NCI-H1694 treated with DMSO at 0.1 percent for 48 hours (cell line): ENCODE measurements at regions not wholly inside any gene's neighbourhood (a gene's known extent, or its start where the extent isn't known, plus 50 kb on each side); places are given as distances from the start of the nearest gene placed in this dataset.
A peak's percentile ranks its signal among the peaks of the same experiment; 100 is the strongest.
"Not testable (repeated sequence)": the region's sequence is repeated elsewhere in the genome, so short reads cannot be mapped to it uniquely, and the experiment has no call there.

Experiments
- DNase-seq: peaks from one replicate; lab custom pipeline; 2025; lab: John Stamatoyannopoulos, UW

GRCh38 chr5:13227513-13227912 lies 717.0 kb downstream of the DNAH5 start:
- DNase-seq, result no peak

DNA sequence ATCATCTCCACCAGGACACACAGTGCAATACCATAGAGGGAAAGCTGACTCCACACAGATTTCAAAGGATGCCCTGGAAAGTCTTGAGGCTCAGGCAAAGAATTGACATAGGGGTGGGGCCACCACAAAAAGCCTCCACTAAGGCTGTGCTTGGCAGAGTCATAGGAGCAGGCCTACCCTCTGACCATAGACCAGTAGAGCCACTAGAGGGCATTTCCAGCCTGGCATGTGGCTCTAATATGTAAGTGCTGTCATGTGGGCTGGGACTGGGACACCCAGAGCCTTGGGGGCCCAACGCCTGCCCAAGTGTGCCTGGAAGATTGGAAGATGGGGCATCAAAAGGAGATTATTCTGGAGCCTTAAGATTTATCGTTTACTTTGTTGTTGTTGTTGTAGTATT lies 726.0 kb downstream of the DNAH5 start:
- DNase-seq, result no peak

GRCh38 chr5:13217636-13218035 lies 726.9 kb downstream of the DNAH5 start:
- DNase-seq, result no peak

GRCh38 chr5:13215806-13216205 lies 728.7 kb downstream of the DNAH5 start:
- DNase-seq, result no peak

DNA sequence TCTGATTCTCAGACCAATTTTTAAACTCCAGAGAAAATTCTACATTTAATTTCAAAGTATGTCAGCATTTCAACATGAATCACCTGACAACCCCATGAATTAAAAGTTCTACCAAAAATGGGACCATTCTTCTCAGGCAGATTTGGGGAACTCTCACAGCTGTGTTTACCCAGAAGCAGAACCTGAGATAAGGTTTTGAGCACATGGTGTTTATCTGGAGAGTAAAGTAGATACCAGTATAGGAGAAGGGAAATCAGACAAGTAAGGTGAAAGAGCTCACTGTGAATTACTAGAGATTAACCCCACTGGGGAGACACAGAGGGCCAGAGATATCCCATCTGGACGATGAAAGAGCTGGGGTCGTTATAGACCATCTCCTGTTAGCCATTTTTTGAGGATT lies 729.1 kb downstream of the DNAH5 start:
- DNase-seq, result no peak

DNA sequence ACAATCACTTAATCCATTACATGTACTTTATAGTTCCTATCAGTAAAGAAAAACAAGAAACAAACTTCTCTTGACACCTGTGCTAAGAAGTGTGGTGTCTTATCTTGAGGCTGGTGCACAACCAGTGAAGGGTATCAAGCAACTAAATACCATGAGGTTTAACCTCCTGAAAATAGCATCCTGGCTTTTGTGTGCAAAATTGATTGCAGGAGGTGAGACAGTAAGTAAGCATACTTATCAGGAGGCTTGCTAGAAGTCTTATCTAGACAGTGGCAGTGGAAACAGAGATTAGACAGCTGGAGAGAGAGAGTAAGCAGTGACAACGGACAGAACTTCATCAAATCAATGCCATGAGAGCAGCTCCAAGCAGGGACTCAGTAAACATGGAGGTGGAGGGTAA lies 730.3 kb downstream of the DNAH5 start:
- DNase-seq, result no peak

GRCh38 chr5:13212886-13213285 lies 731.6 kb downstream of the DNAH5 start:
- no peak for DNase-seq

DNA sequence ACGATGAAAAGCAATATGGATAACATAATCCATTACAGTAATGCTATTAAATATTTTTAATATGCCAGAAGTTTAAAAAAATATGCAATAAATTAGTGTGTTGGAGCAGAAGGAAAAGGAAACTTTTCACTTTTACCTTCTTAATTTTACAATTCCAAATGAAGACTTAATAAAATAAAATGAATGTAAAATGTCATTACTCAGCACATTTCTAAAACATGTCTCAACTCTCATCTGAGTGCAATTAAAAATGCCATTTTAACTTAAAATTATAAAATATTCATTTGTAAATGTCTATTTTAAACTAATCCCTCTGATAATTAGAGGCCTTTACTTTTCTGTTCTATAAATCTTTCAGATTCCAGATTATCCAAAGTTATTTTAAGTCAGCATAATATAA lies 733.4 kb downstream of the DNAH5 start:
- no peak for DNase-seq

- no peak for DNase-seq
These were observed 737.4 kb downstream of the DNAH5 start for GRCh38 chr5:13207112-13207511.

DNA sequence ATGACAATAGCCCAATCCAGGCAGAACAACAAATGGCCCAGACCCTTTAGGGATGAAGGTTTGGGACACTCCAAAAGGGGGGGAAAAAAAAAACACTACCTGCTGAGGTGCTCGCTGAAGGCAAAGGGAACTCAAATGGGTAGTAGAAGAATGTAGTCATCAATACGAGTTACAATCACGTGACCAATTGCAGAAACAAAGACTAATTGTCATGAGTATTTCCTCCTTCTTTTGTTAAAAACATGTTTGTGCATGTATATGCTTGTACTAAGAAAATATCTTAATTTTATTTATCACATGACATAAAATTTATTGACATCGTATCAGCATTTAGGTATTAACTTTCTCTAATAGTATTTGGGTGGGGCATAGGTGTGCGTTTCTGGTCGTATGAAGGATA lies 743.5 kb downstream of the DNAH5 start:
- no peak for DNase-seq

- DNase-seq, result not testable (repeated sequence)
These were observed 746.3 kb downstream of the DNAH5 start for GRCh38 chr5:13198226-13198625.

DNA sequence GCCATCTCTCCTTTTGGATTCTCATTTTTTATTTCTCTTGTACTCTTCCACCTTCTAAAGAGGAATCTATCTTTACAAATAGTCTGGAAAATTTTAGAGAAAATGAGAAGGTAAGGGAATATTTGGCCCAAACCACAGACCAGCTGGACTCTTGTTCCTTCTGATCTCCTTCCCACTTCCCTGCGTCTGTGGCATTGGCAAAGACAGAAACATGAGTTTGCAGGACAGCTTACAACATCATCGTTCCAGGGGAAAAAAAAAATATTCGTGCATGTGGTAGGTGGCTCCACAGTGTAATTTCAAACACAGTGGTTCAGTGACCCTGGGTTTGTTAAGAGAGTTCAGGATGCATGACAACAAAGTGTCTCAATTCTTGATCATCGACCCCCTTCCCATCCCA lies 755.0 kb downstream of the DNAH5 start:
- DNase-seq, result no peak

DNA sequence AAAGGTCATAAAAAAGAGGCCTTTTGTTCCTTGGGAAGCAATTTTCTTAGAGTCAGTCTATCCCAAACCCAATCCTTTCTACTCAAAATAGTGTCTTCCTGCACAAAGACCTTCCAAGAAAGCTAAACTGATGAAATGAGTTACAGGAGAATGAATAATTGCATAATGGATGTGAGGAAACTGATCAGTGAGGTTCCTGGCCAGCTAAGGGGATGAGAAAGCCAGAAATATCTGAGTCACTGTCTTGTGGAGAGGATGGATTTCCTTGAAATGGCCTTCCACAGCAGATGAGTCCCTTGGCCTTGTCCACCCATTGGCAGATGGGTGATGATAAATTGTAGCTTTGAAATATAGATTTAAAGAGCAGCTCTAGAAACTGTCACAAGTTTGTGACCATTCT lies 756.1 kb downstream of the DNAH5 start:
- DNase-seq, result no peak

- peak; percentile 83 for DNase-seq
These were observed 757.3 kb downstream of the DNAH5 start for GRCh38 chr5:13187186-13187585.

- DNase-seq, result peak; percentile 14
These were observed 758.3 kb downstream of the DNAH5 start for GRCh38 chr5:13186177-13186576.

GRCh38 chr5:13179407-13180087 lies 764.9 kb downstream of the DNAH5 start:
- peak; percentile 27 for DNase-seq

GRCh38 chr5:13143630-13144029 lies 800.9 kb downstream of the DNAH5 start:
- DNase-seq, result no peak

DNA sequence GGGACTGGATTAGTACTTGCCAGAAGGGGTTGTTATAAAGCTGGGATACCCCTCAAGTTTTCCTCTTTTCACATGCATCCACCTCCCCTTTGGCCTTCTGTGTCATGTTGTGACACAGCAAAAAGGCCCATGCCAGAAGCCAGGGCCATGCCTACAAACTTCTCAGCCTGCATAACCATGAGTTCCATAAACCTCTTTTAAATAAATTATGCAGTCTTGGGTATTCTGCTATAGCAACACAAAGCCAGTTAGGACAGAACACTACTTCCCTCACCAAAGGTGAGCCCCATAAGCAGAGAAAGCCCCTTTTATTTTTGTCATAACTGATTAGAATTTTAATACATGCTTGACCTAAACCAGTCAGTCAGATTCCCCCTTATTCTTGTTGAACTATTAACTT lies 801.3 kb downstream of the DNAH5 start:
- DNase-seq, result no peak

DNA sequence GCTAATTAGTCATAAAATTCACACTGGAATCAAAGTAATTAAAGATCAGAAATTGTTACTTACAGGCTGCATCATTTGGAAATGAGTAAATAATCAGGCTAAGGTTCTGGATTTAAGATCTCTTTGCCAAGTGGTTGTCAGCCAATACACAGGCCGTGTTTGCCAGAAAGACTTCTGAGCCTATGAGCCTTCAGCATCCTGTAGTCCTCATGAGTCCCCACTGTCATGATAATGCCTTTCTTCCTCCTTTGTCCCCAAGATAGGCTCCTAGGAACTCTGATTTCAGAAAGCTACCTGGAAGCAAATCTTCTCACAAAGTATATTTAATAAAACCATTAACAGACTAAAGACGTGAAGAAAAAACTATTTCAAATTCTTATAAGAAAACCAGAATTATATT lies 810.5 kb downstream of the DNAH5 start:
- DNase-seq, result no peak

- no peak for DNase-seq
These were observed 829.0 kb downstream of the DNAH5 start for GRCh38 chr5:13115476-13115875.

DNA sequence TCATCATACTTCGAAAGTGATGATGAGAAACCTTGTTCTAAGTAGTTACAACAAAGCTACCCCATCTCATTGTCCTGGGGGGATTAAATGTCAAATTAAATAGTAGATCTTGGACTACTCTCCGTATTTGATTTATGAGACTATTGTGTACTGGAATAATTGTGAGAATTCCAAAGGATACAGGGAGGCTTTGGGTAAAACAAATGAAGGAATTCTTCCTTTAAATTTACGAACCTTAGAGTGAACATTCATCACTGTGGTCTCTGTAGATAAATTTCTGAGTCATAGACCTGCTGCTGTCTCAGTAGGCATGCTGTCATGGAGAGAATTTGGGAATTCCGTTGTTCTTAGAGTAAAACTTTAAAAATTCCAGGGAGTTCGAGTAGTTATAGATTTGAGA lies 836.2 kb downstream of the DNAH5 start:
- DNase-seq, result no peak

DNA sequence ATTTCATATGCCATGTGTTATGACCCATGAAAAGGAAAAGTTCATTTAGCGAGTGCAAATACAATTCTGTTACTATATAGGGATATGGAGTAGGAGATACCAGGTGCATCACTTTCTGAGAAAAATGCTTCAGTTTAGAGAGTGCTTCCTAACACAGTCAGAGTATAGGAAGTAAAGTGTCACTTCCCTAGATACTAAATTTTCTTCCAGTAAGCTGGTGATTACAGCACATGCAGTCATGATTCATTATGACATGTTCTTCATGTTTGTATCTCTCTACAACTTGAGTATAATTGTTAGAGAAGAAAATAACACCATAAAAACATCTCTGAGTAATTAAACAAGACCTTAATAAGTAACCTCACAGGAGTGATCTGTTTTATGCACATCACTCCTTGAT lies 837.0 kb downstream of the DNAH5 start:
- DNase-seq, result no peak

DNA sequence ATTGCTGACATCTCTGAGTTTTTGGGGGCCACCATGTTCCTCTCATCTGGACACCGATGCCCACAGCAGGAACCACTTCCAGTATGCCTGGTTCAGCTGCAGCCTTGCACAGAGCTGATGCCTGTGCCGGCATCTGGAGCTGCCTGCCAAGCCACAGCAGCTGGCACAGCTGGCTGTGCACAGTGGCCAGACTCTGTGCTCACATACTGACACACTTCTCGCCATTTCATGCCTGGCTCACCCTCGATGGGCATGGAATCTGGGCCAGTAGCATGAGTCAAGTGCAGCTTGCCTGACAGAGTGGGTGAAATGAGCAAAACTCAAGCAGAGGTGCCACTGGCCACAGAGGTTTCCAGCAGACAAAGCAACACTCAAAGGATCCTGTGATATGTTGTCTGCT lies 863.4 kb downstream of the DNAH5 start:
- no peak for DNase-seq

DNA sequence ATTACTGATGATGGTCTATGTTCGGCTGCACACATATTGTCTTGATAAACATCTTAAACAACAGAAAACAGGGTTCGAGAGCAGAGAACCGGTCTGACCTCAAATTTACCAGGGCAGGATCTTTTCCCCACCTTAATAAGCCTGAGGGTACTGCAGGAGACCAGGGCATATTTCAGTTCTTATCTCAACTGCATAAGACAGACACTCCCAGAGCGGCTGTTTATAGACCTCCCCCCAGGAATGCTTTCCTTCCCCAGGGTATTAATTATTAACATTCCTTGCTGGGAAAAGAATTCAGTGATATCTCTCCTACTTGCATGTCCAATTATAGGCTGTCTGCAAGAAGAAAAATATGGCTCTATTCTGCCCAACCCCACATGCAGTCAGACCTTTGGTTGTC lies 871.6 kb downstream of the DNAH5 start:
- DNase-seq, result not testable (repeated sequence)

DNA sequence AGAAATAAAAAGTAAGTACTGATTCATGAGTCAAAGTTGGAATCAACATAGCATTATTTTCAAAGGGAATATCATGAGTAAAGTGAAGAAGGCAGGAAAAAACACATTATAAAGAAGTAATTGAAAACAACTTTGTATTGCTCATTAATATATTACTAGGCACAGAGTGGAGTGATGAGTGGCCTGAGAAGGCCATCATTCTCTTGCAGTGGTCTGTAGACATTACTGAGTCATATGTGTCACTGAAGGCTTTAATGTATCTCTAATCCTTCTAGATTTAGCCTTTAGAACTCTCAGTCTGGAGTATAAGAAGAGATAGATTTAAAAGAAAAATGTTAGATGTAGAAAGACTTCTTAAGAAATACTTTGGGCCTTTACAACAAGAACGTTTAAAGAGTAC lies 881.4 kb downstream of the DNAH5 start:
- no peak for DNase-seq
